ENCODE measurements at regions not wholly inside any gene's neighbourhood (a gene's known extent, or its start where the extent isn't known, plus 50 kb on each side); places are given as distances from the start of the nearest gene placed in this dataset.
"Not testable (repeated sequence)": the region's sequence is repeated elsewhere in the genome, so short reads cannot be mapped to it uniquely, and the experiment has no call there.

GRCh38 chr10:85445702-85446101 is 920.9 kb downstream of the GRID1 start:
- no peak for DNase-seq

GRCh38 chr10:85446827-85447226 is 919.8 kb downstream of the GRID1 start:
- H3K27ac Mint-ChIP-seq, result peak overlapping the region in 1 of 6 donors; percentile 46
- ATAC-seq (ENCODE audit: low read depth in 2 of 2), result no peak
- H3K9me3 Mint-ChIP-seq, result peaks cover 0 to 12% (median 0%) of the 10 kb centered on the region in 7 donors
- H3K27me3 Mint-ChIP-seq, result no peaks in the 10 kb centered on the region
- H3K36me3 Mint-ChIP-seq, result no peaks in the 10 kb centered on the region
- no peak for DNase-seq
- H3K4me1 Mint-ChIP-seq, result no peaks in the 10 kb centered on the region
- H3K4me3 Mint-ChIP-seq, result no peak overlapping the region

More at GRCh38 chr10:85445702-85446101, 920.9 kb downstream of the GRID1 start:
- H3K27ac Mint-ChIP-seq, result peak overlapping the region in 1 of 6 donors; percentile 36
- no peaks in the 10 kb centered on the region for H3K36me3 Mint-ChIP-seq
- ATAC-seq (ENCODE audit: low read depth in 2 of 2), result no peak
- H3K4me3 Mint-ChIP-seq, result no peak overlapping the region
- no peaks in the 10 kb centered on the region for H3K27me3 Mint-ChIP-seq
- no peaks in the 10 kb centered on the region for H3K4me1 Mint-ChIP-seq
- H3K9me3 Mint-ChIP-seq, result peaks cover 0 to 12% (median 0%) of the 10 kb centered on the region in 7 donors

GRCh38 chr10:85447690-85448089 is 918.9 kb downstream of the GRID1 start:
- peaks cover 0 to 12% (median 0%) of the 10 kb centered on the region in 7 donors for H3K9me3 Mint-ChIP-seq
- H3K4me1 Mint-ChIP-seq, result no peaks in the 10 kb centered on the region
- H3K36me3 Mint-ChIP-seq, result no peaks in the 10 kb centered on the region
- H3K27me3 Mint-ChIP-seq, result no peaks in the 10 kb centered on the region
- ATAC-seq (ENCODE audit: low read depth in 2 of 2) (no peak), DNase-seq (no peak)
- H3K4me3 Mint-ChIP-seq, result no peak overlapping the region
- H3K27ac Mint-ChIP-seq, result no peak overlapping the region

- Mint-ChIP-seq H3K36me3 (no peaks in the 10 kb centered on the region), H3K4me3 (no peak overlapping the region), H3K4me1 (no peaks in the 10 kb centered on the region), H3K9me3 (peaks cover 0 to 12% (median 0%) of the 10 kb centered on the region in 7 donors), H3K27ac (no peak overlapping the region), H3K27me3 (no peaks in the 10 kb centered on the region)
- DNase-seq, result no peak
- ATAC-seq (ENCODE audit: low read depth in 2 of 2), result no peak
Observed at GRCh38 chr10:85448716-85449115, 917.9 kb downstream of the GRID1 start.

- ATAC-seq (ENCODE audit: low read depth in 2 of 2) (no peak), DNase-seq (no peak)
- no peaks in the 10 kb centered on the region for H3K27me3 Mint-ChIP-seq
- no peak overlapping the region for H3K4me3 Mint-ChIP-seq
- H3K4me1 Mint-ChIP-seq, result no peaks in the 10 kb centered on the region
- no peak overlapping the region for H3K27ac Mint-ChIP-seq
- H3K36me3 Mint-ChIP-seq, result no peaks in the 10 kb centered on the region
- H3K9me3 Mint-ChIP-seq, result peaks cover 0 to 4% (median 0%) of the 10 kb centered on the region in 7 donors
Observed at GRCh38 chr10:85454386-85454785, 912.2 kb downstream of the GRID1 start.

GRCh38 chr10:85457191-85457590 is 909.4 kb downstream of the GRID1 start:
- H3K36me3 Mint-ChIP-seq, result no peaks in the 10 kb centered on the region
- no peak for ATAC-seq (ENCODE audit: low read depth in 2 of 2)
- no peaks in the 10 kb centered on the region for H3K4me1 Mint-ChIP-seq
- H3K9me3 Mint-ChIP-seq, result peaks cover 0 to 4% (median 0%) of the 10 kb centered on the region in 7 donors
- H3K27me3 Mint-ChIP-seq, result no peaks in the 10 kb centered on the region
- no peak overlapping the region for H3K27ac Mint-ChIP-seq
- H3K4me3 Mint-ChIP-seq, result no peak overlapping the region
- DNase-seq, result no peak

GRCh38 chr10:85458324-85458723 is 908.3 kb downstream of the GRID1 start:
- peaks cover 0 to 4% (median 0%) of the 10 kb centered on the region in 7 donors for H3K9me3 Mint-ChIP-seq
- ATAC-seq (ENCODE audit: low read depth in 2 of 2), result no peak
- no peaks in the 10 kb centered on the region for H3K27me3 Mint-ChIP-seq
- H3K27ac Mint-ChIP-seq, result no peak overlapping the region
- H3K36me3 Mint-ChIP-seq, result no peaks in the 10 kb centered on the region
- no peaks in the 10 kb centered on the region for H3K4me1 Mint-ChIP-seq
- DNase-seq, result no peak
- H3K4me3 Mint-ChIP-seq, result no peak overlapping the region

GRCh38 chr10:85459906-85460305 is 906.7 kb downstream of the GRID1 start:
- Mint-ChIP-seq H3K27ac (no peak overlapping the region), H3K36me3 (no peaks in the 10 kb centered on the region), H3K27me3 (no peaks in the 10 kb centered on the region), H3K4me3 (no peak overlapping the region), H3K4me1 (no peaks in the 10 kb centered on the region), H3K9me3 (peaks cover 0 to 13% (median 3%) of the 10 kb centered on the region in 7 donors)
- ATAC-seq (ENCODE audit: low read depth in 2 of 2) (no peak), DNase-seq (no peak)

- no peak overlapping the region for H3K27ac Mint-ChIP-seq
- DNase-seq, result no peak
- no peaks in the 10 kb centered on the region for H3K4me1 Mint-ChIP-seq
- no peaks in the 10 kb centered on the region for H3K36me3 Mint-ChIP-seq
- H3K4me3 Mint-ChIP-seq, result no peak overlapping the region
- H3K9me3 Mint-ChIP-seq, result peaks cover 0 to 9% (median 5%) of the 10 kb centered on the region in 7 donors
- ATAC-seq (ENCODE audit: low read depth in 2 of 2), result no peak
- no peaks in the 10 kb centered on the region for H3K27me3 Mint-ChIP-seq
Observed at GRCh38 chr10:85464336-85464735, 902.3 kb downstream of the GRID1 start.

- H3K27me3 Mint-ChIP-seq, result no peaks in the 10 kb centered on the region
- no peak overlapping the region for H3K27ac Mint-ChIP-seq
- no peak for DNase-seq
- no peaks in the 10 kb centered on the region for H3K36me3 Mint-ChIP-seq
- ATAC-seq (ENCODE audit: low read depth in 2 of 2), result no peak
- H3K9me3 Mint-ChIP-seq, result peaks cover 0 to 4% (median 0%) of the 10 kb centered on the region in 7 donors
- no peaks in the 10 kb centered on the region for H3K4me1 Mint-ChIP-seq
- H3K4me3 Mint-ChIP-seq, result no peak overlapping the region
Observed at GRCh38 chr10:85477979-85478378, 888.6 kb downstream of the GRID1 start.

GRCh38 chr10:85490431-85490830 is 876.2 kb downstream of the GRID1 start:
- H3K9me3 Mint-ChIP-seq, result peaks cover 0 to 6% (median 3%) of the 10 kb centered on the region in 7 donors
- DNase-seq, result no peak
- H3K27me3 Mint-ChIP-seq, result no peaks in the 10 kb centered on the region
- H3K27ac Mint-ChIP-seq, result no peak overlapping the region
- H3K4me1 Mint-ChIP-seq, result no peaks in the 10 kb centered on the region
- H3K36me3 Mint-ChIP-seq, result no peaks in the 10 kb centered on the region
- no peak for ATAC-seq (ENCODE audit: low read depth in 2 of 2)
- no peak overlapping the region for H3K4me3 Mint-ChIP-seq

- Mint-ChIP-seq H3K9me3 (peaks cover 0 to 5% (median 2%) of the 10 kb centered on the region in 7 donors), H3K27me3 (no peaks in the 10 kb centered on the region), H3K4me3 (no peak overlapping the region), H3K36me3 (no peaks in the 10 kb centered on the region), H3K4me1 (no peaks in the 10 kb centered on the region), H3K27ac (no peak overlapping the region)
- ATAC-seq (ENCODE audit: low read depth in 2 of 2) (no peak), DNase-seq (no peak)
Observed at GRCh38 chr10:85491652-85492051, 874.9 kb downstream of the GRID1 start.

- Mint-ChIP-seq H3K27ac (no peak overlapping the region), H3K36me3 (no peaks in the 10 kb centered on the region), H3K4me3 (no peak overlapping the region), H3K27me3 (no peaks in the 10 kb centered on the region), H3K9me3 (peaks cover 0 to 5% (median 2%) of the 10 kb centered on the region in 7 donors), H3K4me1 (no peaks in the 10 kb centered on the region)
- DNase-seq (no peak), ATAC-seq (ENCODE audit: low read depth in 2 of 2) (no peak)
Observed at GRCh38 chr10:85492684-85493083, 873.9 kb downstream of the GRID1 start.

- H3K9me3 Mint-ChIP-seq, result peaks cover 0 to 5% (median 2%) of the 10 kb centered on the region in 7 donors
- H3K4me1 Mint-ChIP-seq, result no peaks in the 10 kb centered on the region
- H3K36me3 Mint-ChIP-seq, result no peaks in the 10 kb centered on the region
- DNase-seq (no peak), ATAC-seq (ENCODE audit: low read depth in 2 of 2) (no peak)
- no peaks in the 10 kb centered on the region for H3K27me3 Mint-ChIP-seq
- no peak overlapping the region for H3K27ac Mint-ChIP-seq
- no peak overlapping the region for H3K4me3 Mint-ChIP-seq
Observed at GRCh38 chr10:85493703-85494102, 872.9 kb downstream of the GRID1 start.

GRCh38 chr10:85504641-85505040 is 862.0 kb downstream of the GRID1 start:
- not testable (repeated sequence) for ATAC-seq (ENCODE audit: low read depth in 2 of 2); H3K36me3 Mint-ChIP-seq; H3K4me1 Mint-ChIP-seq; DNase-seq; H3K27ac Mint-ChIP-seq; H3K27me3 Mint-ChIP-seq; H3K4me3 Mint-ChIP-seq
- peaks cover 11 to 28% (median 14%) of the 10 kb centered on the region in 7 donors for H3K9me3 Mint-ChIP-seq
